ENCODE measurements at regions not wholly inside any gene's neighbourhood (a gene's known extent, or its start where the extent isn't known, plus 50 kb on each side); places are given as distances from the start of the nearest gene placed in this dataset.

DNA sequence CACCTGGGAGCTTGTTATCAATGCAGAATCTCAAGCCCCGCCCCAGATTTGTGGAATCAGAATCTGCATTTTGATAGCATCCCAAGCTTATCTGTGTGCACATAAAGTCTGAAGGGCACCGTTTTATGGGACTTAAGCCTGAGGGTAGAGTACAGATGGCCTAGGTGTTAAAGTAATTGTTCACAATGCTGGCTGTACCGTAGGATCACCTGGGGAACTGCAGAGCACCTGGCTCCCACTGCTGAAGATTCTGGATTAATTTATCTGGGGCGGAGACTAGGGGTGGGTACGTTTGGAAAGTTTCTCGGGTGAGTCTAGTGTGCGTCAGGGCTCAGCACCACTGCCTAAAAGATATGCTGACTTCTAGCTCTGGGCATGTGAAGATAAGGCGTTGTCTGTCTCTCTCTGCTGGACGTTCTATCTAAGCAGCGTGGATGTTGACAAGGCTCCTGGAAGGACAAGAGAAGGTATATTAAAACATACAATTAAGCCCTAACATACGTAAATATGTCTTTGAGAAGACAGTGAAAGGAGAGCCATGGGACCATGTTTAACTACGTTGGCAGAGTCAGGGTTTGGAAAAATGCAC is 63.2 kb upstream of the RASGRP1 start:
- TF ChIP-seq SIN3A (IDR thresholded peaks at IDR 0.05; ENCODE audit: borderline replicate concordance, insufficient read depth, low read depth, low read length) (no peak), POLR2AphosphoS5 (IDR thresholded peaks at IDR 0.05; ENCODE audit: low read depth, low read length) (no peak), TCF7L2 (IDR thresholded peaks at IDR 0.05; ENCODE audit: low read depth, low read length) (no peak)
- TF ChIP-seq, protein P1, sequence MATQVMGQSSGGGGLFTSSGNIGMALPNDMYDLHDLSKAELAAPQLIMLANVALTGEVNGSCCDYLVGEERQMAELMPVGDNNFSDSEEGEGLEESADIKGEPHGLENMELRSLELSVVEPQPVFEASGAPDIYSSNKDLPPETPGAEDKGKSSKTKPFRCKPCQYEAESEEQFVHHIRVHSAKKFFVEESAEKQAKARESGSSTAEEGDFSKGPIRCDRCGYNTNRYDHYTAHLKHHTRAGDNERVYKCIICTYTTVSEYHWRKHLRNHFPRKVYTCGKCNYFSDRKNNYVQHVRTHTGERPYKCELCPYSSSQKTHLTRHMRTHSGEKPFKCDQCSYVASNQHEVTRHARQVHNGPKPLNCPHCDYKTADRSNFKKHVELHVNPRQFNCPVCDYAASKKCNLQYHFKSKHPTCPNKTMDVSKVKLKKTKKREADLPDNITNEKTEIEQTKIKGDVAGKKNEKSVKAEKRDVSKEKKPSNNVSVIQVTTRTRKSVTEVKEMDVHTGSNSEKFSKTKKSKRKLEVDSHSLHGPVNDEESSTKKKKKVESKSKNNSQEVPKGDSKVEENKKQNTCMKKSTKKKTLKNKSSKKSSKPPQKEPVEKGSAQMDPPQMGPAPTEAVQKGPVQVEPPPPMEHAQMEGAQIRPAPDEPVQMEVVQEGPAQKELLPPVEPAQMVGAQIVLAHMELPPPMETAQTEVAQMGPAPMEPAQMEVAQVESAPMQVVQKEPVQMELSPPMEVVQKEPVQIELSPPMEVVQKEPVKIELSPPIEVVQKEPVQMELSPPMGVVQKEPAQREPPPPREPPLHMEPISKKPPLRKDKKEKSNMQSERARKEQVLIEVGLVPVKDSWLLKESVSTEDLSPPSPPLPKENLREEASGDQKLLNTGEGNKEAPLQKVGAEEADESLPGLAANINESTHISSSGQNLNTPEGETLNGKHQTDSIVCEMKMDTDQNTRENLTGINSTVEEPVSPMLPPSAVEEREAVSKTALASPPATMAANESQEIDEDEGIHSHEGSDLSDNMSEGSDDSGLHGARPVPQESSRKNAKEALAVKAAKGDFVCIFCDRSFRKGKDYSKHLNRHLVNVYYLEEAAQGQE (IDR thresholded peaks at IDR 0.05; ENCODE audit: insufficient read depth in 1 of 2, low read depth in 2 of 2, low read length in 1 of 2): no peak
- TF ChIP-seq, protein P2, sequence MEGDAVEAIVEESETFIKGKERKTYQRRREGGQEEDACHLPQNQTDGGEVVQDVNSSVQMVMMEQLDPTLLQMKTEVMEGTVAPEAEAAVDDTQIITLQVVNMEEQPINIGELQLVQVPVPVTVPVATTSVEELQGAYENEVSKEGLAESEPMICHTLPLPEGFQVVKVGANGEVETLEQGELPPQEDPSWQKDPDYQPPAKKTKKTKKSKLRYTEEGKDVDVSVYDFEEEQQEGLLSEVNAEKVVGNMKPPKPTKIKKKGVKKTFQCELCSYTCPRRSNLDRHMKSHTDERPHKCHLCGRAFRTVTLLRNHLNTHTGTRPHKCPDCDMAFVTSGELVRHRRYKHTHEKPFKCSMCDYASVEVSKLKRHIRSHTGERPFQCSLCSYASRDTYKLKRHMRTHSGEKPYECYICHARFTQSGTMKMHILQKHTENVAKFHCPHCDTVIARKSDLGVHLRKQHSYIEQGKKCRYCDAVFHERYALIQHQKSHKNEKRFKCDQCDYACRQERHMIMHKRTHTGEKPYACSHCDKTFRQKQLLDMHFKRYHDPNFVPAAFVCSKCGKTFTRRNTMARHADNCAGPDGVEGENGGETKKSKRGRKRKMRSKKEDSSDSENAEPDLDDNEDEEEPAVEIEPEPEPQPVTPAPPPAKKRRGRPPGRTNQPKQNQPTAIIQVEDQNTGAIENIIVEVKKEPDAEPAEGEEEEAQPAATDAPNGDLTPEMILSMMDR (IDR thresholded peaks at IDR 0.05): no peak

All from Panc1 (cell line).